ENCODE measurements at regions not wholly inside any gene's neighbourhood (a gene's known extent, or its start where the extent isn't known, plus 50 kb on each side); places are given as distances from the start of the nearest gene placed in this dataset.

- Histone ChIP-seq H3K79me2 (ENCODE audit: insufficient read depth) (no peaks in the 10 kb centered on the region), H3K4me2 (no peak overlapping the region)
- WGBS (ENCODE audit: low lambda C conversion rate), result 54% methylated on average over 5 of the region's 5 CpGs
Measured at GRCh38 chr1:232560940-232561339, 69.0 kb downstream of the SIPA1L2 start.

DNA sequence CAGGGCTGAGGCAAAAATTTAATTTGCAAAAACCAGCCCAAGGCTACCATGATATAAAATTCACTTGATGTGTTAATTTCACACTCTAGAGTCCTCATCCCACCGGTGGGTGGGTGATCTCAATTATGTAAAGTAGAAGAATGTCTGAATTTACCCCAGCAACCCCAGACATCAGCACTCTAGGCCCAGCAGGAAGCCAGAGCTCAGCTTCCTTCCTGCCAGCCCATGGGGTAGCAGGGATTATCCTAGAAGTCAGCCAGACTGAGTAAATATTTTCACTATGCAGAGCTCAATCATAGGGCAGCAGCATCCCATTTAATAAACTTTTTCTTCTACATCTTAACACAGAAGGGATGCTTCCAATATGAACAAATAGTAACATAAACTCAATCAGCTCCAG is 71.0 kb downstream of the SIPA1L2 start:
- WGBS (ENCODE audit: low lambda C conversion rate), result 40% methylated on average over 1 of the region's 1 CpG
- no peaks in the 10 kb centered on the region for H3K79me2 ChIP-seq (ENCODE audit: insufficient read depth)
- ChIA-PET CTCF (no interaction called here), POLR2A (no interaction called here)
- H3K36me3 ChIP-seq (replicated peaks in 1 of 2; ENCODE audit: control insufficient read depth in 1 of 2, insufficient read depth in 2 of 2, low read length in 1 of 2), result no peaks in the 10 kb centered on the region
- H3K27ac ChIP-seq (ENCODE audit: low read depth in 2 of 2, low read length in 1 of 2), result no peak overlapping the region
- H3K9me2 ChIP-seq, result no peaks in the 10 kb centered on the region
- H3K4me1 ChIP-seq (ENCODE audit: control insufficient read depth in 1 of 2, insufficient read depth in 2 of 2, low read depth in 1 of 2, low read length in 1 of 2), result peaks cover 0 to 40% of the 10 kb centered on the region in 2 experiments; a peak in 3 of 4 replicates
- H3K4me3 ChIP-seq (ENCODE audit: low read depth in 2 of 2, low read length in 1 of 2), result no peak overlapping the region
- no peaks in the 10 kb centered on the region for H3K27me3 ChIP-seq (ENCODE audit: insufficient read depth)
- H3K9me3 ChIP-seq, result no peaks in the 10 kb centered on the region
- no peak overlapping the region for H2AFZ ChIP-seq (ENCODE audit: low read depth)
- TF ChIP-seq FOXJ3 (CRISPR knock-in tag; IDR thresholded peaks at IDR 0.05) (no peak), MEF2A (IDR thresholded peaks at IDR 0.05; ENCODE audit: borderline replicate concordance, low read depth) (no peak), FOSL2 (IDR thresholded peaks at IDR 0.05; ENCODE audit: borderline replicate concordance, low read depth) (no peak), MAX (IDR thresholded peaks at IDR 0.05; ENCODE audit: low read depth) (no peak), CHD2 (IDR thresholded peaks at IDR 0.05; ENCODE audit: low read length, partially characterized antibody) (no peak), IRF3 (IDR thresholded peaks at IDR 0.05; ENCODE audit: low read depth, low read length) (no peak), REST (IDR thresholded peaks at IDR 0.05; ENCODE audit: low read depth, low read length) (no peak), EZH2phosphoT487 (IDR thresholded peaks at IDR 0.05; ENCODE audit: borderline replicate concordance, low read depth) (no peak), GATA2 (CRISPR knock-in tag; IDR thresholded peaks at IDR 0.05) (no peak), SMC3 (IDR thresholded peaks at IDR 0.05; ENCODE audit: low read depth, low read length) (no peak)
- TF ChIP-seq, protein P1, sequence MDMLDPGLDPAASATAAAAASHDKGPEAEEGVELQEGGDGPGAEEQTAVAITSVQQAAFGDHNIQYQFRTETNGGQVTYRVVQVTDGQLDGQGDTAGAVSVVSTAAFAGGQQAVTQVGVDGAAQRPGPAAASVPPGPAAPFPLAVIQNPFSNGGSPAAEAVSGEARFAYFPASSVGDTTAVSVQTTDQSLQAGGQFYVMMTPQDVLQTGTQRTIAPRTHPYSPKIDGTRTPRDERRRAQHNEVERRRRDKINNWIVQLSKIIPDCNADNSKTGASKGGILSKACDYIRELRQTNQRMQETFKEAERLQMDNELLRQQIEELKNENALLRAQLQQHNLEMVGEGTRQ (IDR thresholded peaks at IDR 0.05; ENCODE audit: borderline replicate concordance, low read depth, low read length), result no peak
- no peaks in the 10 kb centered on the region for H4K20me1 ChIP-seq (ENCODE audit: insufficient read depth)
- H3K4me2 ChIP-seq, result no peak overlapping the region
- no peak overlapping the region for H3K9ac ChIP-seq
- no peak for DNase-seq
- no peaks in the 10 kb centered on the region for H3F3A ChIP-seq (replicated peaks; ENCODE audit: insufficient read depth)

More at GRCh38 chr1:232560940-232561339, 69.0 kb downstream of the SIPA1L2 start:
- Histone ChIP-seq H3F3A (replicated peaks; ENCODE audit: insufficient read depth) (no peaks in the 10 kb centered on the region), H2AFZ (ENCODE audit: low read depth) (no peak overlapping the region), H3K9me2 (no peaks in the 10 kb centered on the region), H3K4me3 (ENCODE audit: low read depth in 2 of 2, low read length in 1 of 2) (no peak overlapping the region), H3K9ac (no peak overlapping the region), H4K20me1 (ENCODE audit: insufficient read depth) (no peaks in the 10 kb centered on the region), H3K27ac (ENCODE audit: low read depth in 2 of 2, low read length in 1 of 2) (no peak overlapping the region), H3K36me3 (replicated peaks in 1 of 2; ENCODE audit: control insufficient read depth in 1 of 2, insufficient read depth in 2 of 2, low read length in 1 of 2) (no peaks in the 10 kb centered on the region), H3K9me3 (no peaks in the 10 kb centered on the region), H3K4me1 (ENCODE audit: control insufficient read depth in 1 of 2, insufficient read depth in 2 of 2, low read depth in 1 of 2, low read length in 1 of 2) (peaks cover 0 to 33% of the 10 kb centered on the region in 2 experiments; a peak in 3 of 4 replicates), H3K27me3 (ENCODE audit: insufficient read depth) (no peaks in the 10 kb centered on the region)
- DNase-seq, result no peak
- ChIA-PET POLR2A (no interaction called here), CTCF (interaction anchor here (0.8 to 1.2 kb wide), 4 partner anchors 11 to 67 kb away, joined by 3 to 8 read pairs (median 4); no protein-coding TSS in a partner anchor)
- TF ChIP-seq, protein P1 (IDR thresholded peaks at IDR 0.05; ENCODE audit: borderline replicate concordance, low read depth, low read length), result no peak
- TF ChIP-seq EZH2phosphoT487 (IDR thresholded peaks at IDR 0.05; ENCODE audit: borderline replicate concordance, low read depth) (no peak), EP300 (IDR thresholded peaks at IDR 0.05; ENCODE audit: borderline replicate concordance in 1 of 2, low read depth in 1 of 2, low read length in 1 of 2) (no peak)
- TF ChIP-seq, protein P2, sequence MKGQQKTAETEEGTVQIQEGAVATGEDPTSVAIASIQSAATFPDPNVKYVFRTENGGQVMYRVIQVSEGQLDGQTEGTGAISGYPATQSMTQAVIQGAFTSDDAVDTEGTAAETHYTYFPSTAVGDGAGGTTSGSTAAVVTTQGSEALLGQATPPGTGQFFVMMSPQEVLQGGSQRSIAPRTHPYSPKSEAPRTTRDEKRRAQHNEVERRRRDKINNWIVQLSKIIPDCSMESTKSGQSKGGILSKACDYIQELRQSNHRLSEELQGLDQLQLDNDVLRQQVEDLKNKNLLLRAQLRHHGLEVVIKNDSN (IDR thresholded peaks at IDR 0.05; ENCODE audit: borderline replicate concordance, low read depth), result no peak

All from SK-N-SH (cell line).